Astrocyte of the cerebellum (primary cell): ENCODE measurements at regions not wholly inside any gene's neighbourhood (a gene's known extent, or its start where the extent isn't known, plus 50 kb on each side); places are given as distances from the start of the nearest gene placed in this dataset.
"Not testable (repeated sequence)": the region's sequence is repeated elsewhere in the genome, so short reads cannot be mapped to it uniquely, and the experiment has no call there.

Experiments
- DNase-seq: peaks from one replicate; pipeline ENCODE4 v3.0.0-alpha.2; 2011; ENCODE audit warnings: low read depth
- H3K4me3 ChIP-seq: 2 replicates; pipeline ENCODE4 v1.5.1; 2011; ENCODE audit warnings: mild to moderate bottlenecking, low read depth, low read length, moderate library complexity
- CTCF ChIP-seq: IDR thresholded peaks from 2 replicates; pipeline ENCODE4 v1.5.1; 2012; ENCODE audit warnings: low read length, low read depth, moderate library complexity, mild to moderate bottlenecking; ENCODE audit errors: missing control alignments
- in situ Hi-C: cut with HindIII; loops from 2 replicates; pipeline ENCODE4 v1.10.0; 2017; ENCODE audit warnings: low sequenced_read_pairs

- no peak overlapping the region for H3K4me3 ChIP-seq
- in situ Hi-C loops: no loop called here
- TF ChIP-seq CTCF: no peak
- DNase-seq: no peak
These were observed 1154.5 kb upstream of the CHAC2 start for GRCh38 chr2:52613064-52613463.

DNA sequence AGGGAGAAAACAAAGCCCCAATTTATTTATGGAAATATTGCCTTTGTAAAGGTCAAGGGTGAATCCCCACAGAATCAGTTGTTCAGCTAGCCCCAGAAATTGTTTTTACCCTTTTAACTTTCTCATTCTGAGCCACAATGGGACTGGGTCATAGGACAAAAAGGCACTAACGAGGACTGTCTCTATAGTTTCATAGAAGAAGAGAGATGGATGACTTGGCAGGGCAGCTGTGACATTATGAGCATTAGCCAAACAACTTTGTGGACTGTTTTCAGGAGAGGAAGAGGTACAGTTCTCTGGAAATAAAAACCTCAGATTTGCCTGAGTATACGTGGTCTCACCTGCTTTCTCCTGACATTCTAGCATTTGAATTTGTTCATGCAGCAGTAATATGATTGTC lies 1155.8 kb upstream of the CHAC2 start:
- DNase-seq: no peak
- H3K4me3 ChIP-seq: no peak overlapping the region
- in situ Hi-C loops: no loop called here
- no peak for TF ChIP-seq CTCF

DNA sequence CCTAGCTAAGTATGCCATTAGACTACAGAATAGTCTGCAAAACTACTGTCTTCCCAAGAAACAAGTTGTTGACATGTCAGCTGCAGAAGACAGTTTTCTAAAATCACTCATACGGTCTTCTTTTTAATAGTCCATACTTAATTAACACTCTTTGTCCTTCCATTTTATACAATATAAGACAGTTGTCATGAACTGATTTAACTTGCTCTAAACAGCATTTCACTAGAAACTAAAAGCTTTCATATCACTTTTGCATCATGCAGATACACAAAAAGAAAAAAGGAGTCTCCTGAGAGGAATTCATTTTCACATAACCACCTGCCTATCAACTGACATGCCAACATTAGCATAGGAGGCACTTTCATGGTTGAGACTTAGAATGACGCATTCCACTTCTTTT lies 1159.6 kb upstream of the CHAC2 start:
- TF ChIP-seq CTCF: no peak

GRCh38 chr2:52597346-52597745 lies 1170.3 kb upstream of the CHAC2 start:
- in situ Hi-C loops: no loop called here
- DNase-seq: no peak

More for the DNA sequence above, 1159.6 kb upstream of the CHAC2 start:
- no peak for DNase-seq
- in situ Hi-C loops: no loop called here
- H3K4me3 ChIP-seq: no peak overlapping the region

GRCh38 chr2:52594026-52594425 lies 1173.6 kb upstream of the CHAC2 start:
- DNase-seq: peak; percentile 5
- no peak overlapping the region for H3K4me3 ChIP-seq
- in situ Hi-C loops: no loop called here
- TF ChIP-seq CTCF: no peak

More at GRCh38 chr2:52597346-52597745, 1170.3 kb upstream of the CHAC2 start:
- H3K4me3 ChIP-seq: no peak overlapping the region
- no peak for TF ChIP-seq CTCF

DNA sequence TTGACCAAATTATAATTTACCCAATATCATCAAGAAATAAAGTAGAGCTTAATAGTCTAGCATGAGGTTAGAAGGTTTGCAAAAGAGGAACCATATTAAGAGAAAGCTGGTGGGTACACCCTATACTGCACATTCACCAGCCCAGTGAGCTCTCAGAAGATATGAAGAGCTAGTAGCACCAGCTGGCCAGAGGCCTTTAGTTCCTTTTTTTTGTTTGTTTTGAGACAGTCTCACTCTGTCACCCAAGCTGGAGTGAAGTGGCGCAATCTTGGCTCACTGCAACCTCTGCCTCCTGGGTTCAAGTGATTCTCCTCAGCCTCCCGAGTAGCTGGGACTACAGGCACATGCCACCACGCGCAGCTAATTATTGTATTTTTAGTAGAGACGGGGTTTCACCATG lies 1183.5 kb upstream of the CHAC2 start:
- in situ Hi-C loops, DNase-seq, H3K4me3 ChIP-seq: not testable (repeated sequence)

- no peak overlapping the region for H3K4me3 ChIP-seq
- no peak for DNase-seq
- no peak for TF ChIP-seq CTCF
- in situ Hi-C loops: no loop called here
These were observed 1195.1 kb upstream of the CHAC2 start for GRCh38 chr2:52572469-52572894.
